ENCODE measurements at regions not wholly inside any gene's neighbourhood (a gene's known extent, or its start where the extent isn't known, plus 50 kb on each side); places are given as distances from the start of the nearest gene placed in this dataset.

GRCh38 chr13:99892866-99893504 lies 78.6 kb downstream of the ZIC5 start:
- DNase-seq, result no peak

DNA sequence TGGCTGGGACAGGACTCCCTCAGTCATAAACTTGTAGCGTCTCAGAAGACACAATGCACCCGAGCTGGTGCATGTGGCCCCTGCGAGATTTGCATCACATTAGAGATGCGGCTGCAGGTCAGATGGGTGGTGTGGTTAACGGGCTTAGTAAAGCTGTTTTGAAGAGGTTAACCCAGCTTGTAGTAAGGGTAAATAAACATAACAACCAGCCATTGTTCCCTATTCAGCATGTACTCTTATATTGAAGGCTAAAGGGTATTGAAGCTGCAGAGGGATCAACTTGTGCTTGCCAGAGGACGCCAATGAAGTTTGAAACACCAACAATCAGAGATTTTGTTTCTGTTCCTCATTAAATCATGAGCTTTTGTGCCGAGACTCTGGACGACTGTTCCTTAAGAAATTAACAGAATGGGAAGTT lies 79.4 kb downstream of the ZIC5 start:
- DNase-seq, result no peak

GRCh38 chr13:99886706-99887105 lies 84.9 kb downstream of the ZIC5 start:
- no peak for DNase-seq

- no peak for DNase-seq
Measured at GRCh38 chr13:99884913-99885312, 86.7 kb downstream of the ZIC5 start.

DNA sequence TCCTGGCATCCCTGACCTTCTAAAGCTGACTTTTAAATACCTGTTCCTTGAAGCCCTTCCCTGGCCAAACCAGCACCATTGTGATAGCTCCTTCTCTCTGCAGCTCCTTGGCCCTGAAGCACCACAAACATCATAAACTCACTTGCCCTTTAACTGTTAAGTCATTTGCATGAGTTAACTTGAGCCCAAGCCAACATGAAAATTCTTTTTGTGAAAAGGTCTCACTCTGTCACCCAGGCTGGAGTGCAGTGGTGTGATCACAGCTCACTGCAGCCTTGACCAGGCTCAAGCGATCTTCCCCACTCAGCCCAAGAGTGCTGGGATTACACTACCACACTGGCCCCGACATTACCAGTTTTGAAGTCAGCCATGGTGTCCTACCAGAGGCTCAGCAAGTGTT lies 87.8 kb downstream of the ZIC5 start:
- DNase-seq, result no peak

DNA sequence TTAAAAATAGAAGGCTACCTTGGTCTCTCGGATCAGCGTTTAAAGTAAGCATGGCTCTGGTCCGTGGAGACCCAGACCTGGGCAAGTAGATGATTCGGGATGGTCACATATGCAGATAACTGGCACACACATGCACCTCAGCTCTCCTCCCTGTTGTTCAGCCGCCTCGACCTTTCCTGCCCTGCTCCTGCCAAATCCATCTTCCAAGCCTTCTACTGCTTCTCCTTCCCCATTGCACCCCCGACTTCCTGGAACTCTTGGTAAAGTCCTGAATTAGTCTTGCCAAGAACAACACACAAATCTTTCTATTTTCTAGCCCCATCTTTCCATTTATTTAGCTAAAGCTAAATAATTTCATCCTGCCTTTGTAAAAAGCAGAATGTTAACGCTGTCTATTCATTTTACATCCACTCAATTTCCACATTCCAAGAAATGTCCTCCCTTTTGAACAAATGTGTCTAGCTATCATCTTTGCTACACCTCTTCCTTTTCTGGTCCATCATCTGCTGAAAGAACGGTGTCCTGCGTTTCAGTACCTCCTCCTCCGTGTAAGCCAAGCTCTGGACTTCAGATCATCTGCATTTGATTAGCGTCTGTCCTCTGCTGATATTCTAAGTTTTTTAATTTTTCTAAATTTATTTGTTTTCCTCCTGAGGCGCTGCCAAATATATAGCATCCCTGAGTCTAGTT lies 92.5 kb downstream of the ZIC5 start:
- no peak for DNase-seq

GRCh38 chr13:99876651-99877050 lies 94.9 kb downstream of the ZIC5 start:
- no peak for DNase-seq

DNA sequence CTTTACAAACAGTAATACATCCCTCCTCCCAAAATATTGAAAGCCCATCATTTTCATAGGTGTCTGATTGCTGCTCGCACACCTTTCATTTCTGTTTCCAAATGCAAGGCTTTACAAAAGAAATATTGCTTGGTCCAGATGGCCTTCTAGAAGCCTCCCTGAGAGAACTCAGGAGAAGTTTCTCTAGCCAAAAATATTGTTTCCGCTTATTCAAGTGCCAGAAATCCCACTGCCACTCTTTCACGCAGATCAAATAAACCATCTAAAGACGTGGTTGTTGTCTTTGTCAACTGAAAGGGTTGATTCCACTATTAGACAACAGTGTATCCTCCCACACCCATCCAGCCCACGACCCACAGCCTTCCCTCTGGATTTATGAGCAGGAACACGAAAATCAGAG lies 96.2 kb downstream of the ZIC5 start:
- no peak for DNase-seq

DNA sequence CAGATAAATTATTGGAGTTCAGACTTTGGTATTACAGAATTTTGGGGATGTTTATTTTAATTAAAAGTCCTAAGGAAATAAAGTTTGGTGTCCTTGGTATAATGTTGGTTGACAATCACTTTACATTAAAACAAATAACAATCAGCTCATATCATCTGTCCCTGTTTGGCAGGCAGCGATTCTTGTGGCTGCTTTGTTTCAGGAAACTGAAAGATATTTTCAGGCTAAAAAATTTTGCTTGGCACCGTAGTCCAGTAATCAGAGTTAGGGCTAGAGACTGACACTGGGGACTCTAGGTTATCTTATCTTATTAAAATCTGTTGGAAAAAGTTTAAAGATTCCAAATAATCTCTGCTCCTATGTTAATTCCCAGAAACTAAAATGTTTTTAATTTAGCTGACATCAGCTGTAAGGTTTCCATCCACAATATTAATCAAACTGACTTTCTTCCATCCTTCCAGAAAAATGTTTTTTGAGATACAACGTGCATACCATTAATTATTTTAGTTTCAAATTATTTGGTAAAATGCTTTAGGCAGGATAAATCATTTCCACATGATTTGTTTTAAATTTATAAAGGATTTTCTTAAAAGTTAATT lies 97.6 kb downstream of the ZIC5 start:
- no peak for DNase-seq

GRCh38 chr13:99873141-99873540 lies 98.4 kb downstream of the ZIC5 start:
- DNase-seq, result no peak

DNA sequence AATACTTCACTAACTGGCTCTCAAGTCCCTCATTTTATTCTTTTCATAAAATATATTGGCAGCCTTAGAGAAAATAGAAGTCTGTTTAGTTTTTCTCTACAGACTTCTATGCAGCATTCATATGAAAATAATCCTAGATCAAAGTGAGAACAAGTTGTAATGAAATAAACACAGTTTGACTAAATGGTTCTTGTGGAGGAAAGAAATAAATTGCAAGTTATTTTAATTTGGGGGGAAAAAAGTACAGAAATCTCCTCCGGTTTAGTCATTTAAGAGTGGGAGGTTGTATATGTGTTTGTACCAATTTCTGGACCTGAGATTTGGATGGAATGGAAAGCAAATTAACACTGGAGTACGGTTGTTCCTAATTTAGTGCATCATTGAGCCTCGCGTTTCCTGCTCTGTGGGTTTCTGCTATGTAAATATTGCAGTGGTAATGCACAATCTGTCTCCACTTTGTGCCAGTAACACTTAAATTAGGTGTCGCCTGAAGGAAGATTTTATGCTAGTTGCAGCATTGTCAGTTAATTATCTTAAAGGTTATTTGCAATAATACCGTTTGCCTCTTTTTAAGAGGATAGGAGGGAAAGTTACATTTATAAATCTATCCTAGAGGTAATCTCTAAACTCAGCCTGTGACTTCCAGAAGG lies 100.2 kb downstream of the ZIC5 start:
- DNase-seq, result no peak

DNA sequence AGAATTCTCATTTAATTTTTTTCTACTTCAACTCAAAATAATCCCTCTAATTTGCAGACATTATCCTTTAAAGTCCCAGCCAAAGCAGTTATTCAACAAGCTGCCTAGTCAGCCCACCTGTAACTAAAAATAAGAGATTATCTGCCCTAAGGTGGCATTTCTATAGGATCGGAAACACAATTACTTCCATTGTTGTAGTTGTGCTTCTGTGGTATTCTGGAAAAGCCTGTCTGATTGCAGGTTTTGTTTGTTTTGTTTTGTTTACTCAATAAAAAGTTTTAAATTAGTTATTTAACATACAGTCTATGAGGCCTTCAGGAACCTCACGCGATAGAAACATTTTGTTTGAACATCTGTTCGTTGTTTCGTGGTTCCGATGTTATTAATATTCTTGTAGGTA lies 101.0 kb downstream of the ZIC5 start:
- no peak for DNase-seq

DNA sequence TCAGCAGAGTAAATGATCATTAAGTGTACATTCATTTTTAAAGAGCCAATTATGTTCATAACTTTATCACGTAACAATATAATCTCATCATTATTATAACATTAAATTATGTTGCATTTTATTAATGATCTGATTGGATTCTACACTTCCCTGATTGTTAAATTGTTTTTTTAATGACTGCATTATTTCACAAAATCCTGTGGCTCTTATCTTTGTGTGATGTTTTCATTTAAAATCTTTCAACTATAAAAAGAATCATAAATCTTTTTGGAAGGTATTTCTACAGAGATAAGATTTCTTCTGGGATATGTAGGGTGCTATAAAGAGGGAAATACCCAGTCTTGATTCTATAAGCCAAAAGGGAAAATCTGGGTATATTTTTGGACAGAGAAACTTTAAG lies 101.7 kb downstream of the ZIC5 start:
- DNase-seq, result no peak

DNA sequence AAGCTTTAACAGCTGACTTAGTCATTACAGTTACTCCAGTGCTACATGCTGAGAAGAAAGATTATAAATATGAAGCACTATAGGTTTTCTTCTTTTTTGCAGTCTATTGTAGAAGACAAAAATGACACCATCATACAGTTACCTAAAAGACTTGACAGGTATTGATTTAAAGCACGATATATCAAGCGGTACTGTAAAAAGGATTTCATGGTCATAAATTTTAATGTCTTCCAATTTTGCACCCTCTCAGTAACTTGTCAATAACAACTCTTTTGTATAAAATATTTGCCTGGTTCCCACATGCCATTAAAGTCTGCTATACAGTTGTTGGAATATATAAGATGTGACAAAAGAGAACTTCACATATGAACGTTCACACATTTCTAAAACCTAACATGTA lies 102.8 kb downstream of the ZIC5 start:
- DNase-seq, result no peak

- no peak for DNase-seq
Measured at GRCh38 chr13:99867535-99868257, 103.9 kb downstream of the ZIC5 start.

DNA sequence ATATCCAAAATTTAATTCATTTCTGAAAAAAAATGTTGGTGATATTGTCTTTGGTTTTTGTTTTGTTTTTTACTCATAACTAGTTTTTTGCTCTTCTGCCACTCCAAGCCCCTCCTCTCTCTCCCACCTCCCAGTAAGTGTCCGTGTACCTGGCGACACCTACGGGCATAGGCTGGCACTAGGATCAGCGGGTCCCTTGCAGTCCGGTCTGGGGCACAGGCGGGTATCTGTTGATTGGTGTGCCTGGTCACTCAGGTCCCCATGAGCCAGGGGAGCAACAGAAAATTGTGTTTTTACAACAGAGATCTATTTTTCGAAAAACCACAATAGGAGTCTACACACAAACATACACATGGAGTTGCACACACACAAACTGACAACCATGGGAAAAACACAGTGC lies 104.8 kb downstream of the ZIC5 start:
- no peak for DNase-seq

DNA sequence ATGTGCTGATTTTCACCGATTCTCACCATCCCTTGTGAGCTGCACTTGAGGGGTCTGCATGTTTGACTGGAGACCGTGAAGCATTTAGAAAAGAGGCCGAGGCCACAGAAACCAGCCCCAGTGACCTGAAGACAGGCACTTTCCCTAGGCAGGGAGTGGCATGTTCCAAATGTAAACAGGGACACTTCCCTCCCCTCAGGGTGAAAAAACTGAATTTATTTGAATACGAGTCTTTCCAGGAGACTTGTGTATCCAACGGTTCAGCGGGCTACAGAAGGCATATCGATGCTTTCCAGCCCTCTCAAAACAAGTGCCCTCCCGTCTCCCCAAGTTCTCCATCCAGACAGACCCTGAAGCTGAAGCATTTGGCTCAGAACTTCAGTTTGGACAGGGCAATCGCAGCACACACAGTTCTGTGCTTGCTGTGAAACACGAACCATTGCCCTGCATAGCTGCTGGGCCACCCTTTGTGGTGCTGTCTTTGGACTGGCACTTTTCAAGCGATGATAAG lies 106.1 kb downstream of the ZIC5 start:
- no peak for DNase-seq

- no peak for DNase-seq
Measured at GRCh38 chr13:99864627-99864990, 107.0 kb downstream of the ZIC5 start.

GRCh38 chr13:99863789-99864626 lies 107.6 kb downstream of the ZIC5 start:
- DNase-seq, result no peak

DNA sequence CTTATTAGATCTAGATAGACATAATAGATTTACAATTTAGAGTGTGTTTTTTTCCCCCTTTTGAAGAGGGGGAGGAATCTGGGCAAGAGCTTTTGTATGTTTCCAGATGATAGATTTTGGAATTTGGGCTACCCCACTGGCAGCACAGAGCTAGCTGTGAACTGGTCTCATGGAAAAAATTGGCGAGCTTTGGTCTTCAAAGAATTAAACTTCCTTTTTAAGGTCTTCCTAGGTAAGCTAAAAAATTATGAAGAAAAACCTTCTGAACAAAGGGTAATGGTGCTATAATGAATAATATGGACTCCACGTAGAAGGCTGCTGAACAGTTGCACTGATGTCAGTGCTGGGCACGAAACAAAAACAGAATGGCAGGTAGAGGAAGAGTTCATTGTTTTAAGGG lies 109.3 kb downstream of the ZIC5 start:
- DNase-seq, result no peak

GRCh38 chr13:99861771-99862170 lies 109.8 kb downstream of the ZIC5 start:
- no peak for DNase-seq

DNA sequence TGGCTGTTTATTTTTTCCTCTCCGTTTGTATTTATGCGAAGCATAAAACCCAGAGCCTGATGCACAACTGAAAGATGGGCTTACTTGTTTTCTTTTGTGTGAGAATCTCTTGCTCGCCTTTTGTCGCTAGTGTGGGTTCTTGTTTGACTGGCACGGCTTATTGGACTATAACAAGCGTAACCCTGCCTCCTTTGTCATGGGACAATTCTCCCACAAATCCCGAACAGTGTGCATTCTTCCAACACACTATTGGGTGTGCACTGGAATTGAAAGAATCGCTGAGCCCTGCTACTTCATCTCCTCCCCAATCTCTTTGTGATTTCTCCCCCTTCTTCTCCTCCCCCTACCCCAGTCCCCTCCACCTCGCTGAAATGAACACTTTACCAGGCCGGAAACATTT lies 110.8 kb downstream of the ZIC5 start:
- DNase-seq, result no peak

Measured in stimulated activated CD4-positive, alpha-beta T cell treated with anti-CD3 and anti-CD28 coated beads, Interleukin-2, amount 100 ng/mL, for 48 hours (primary cell).